DND-41 (cell line): ENCODE measurements at regions not wholly inside any gene's neighbourhood (a gene's known extent, or its start where the extent isn't known, plus 50 kb on each side); places are given as distances from the start of the nearest gene placed in this dataset.

Experiments used
- ATAC-seq: fragments of 200-7000 bp; cut with Tn5 transposase; 3 replicates; pipeline ENCODE4 v1.9.1; 2021; ENCODE audit warnings: low read depth; ENCODE audit not compliant: insufficient read depth
- DNase-seq: peaks from one replicate; pipeline ENCODE4 v3.0.0-alpha.2; 2020
- H2AFZ ChIP-seq: 2 replicates; pipeline ENCODE4 v1.6.0; 2012; ENCODE audit warnings: low read depth, low read length
- H3K27ac ChIP-seq: 2 replicates; pipeline ENCODE4 v1.5.1; 2012; ENCODE audit warnings: low read length, inconsistent platforms
- H3K27me3 ChIP-seq: fragments of 200-600 bp; sonication (generic); 2 replicates; pipeline ENCODE4 v1.6.0; 2012; ENCODE audit warnings: low read length, mild to moderate bottlenecking, inconsistent platforms; ENCODE audit not compliant: insufficient read depth, poor library complexity
- H3K36me3 ChIP-seq: 2 replicates; pipeline ENCODE4 v1.5.1; 2012; ENCODE audit warnings: low read length, inconsistent platforms; ENCODE audit not compliant: insufficient read depth
- H3K4me1 ChIP-seq: 2 replicates; pipeline ENCODE4 v1.5.1; 2012; ENCODE audit warnings: mild to moderate bottlenecking, low read length; ENCODE audit not compliant: insufficient read depth
- H3K4me2 ChIP-seq: 2 replicates; pipeline ENCODE4 v1.6.0; 2012; ENCODE audit warnings: mild to moderate bottlenecking, moderate library complexity, low read length, inconsistent platforms; ENCODE audit not compliant: insufficient read depth
- H3K4me3 ChIP-seq, 2 experiments: fragments of 200-600 bp in 1 of 2; shearing (Covaris generic) in 1 of 2; 2 replicates each; pipeline ENCODE4 v1.5.1; 2012 to 2016; ENCODE audit warnings: inconsistent platforms in 2 of 2, low read length in 2 of 2, mild to moderate bottlenecking in 2 of 2, low read depth in 1 of 2, moderate library complexity in 1 of 2
- H3K79me2 ChIP-seq: 2 replicates; pipeline ENCODE4 v1.6.0; 2012; ENCODE audit warnings: low read length, inconsistent platforms; ENCODE audit not compliant: insufficient read depth
- H3K9ac ChIP-seq: 2 replicates; pipeline ENCODE4 v1.6.0; 2012; ENCODE audit warnings: low read depth, mild to moderate bottlenecking, inconsistent platforms, low read length, moderate library complexity
- H3K9me3 ChIP-seq: 2 replicates; pipeline ENCODE4 v1.5.1; 2012; ENCODE audit warnings: low read length, moderate library complexity, mild to moderate bottlenecking, inconsistent platforms; ENCODE audit not compliant: insufficient read depth, severe bottlenecking
- H4K20me1 ChIP-seq: 2 replicates; pipeline ENCODE4 v1.6.0; 2012; ENCODE audit warnings: low read length; ENCODE audit not compliant: insufficient read depth
- CTCF ChIP-seq: IDR thresholded peaks from 2 replicates; pipeline ENCODE4 v1.5.1; 2012; ENCODE audit warnings: borderline replicate concordance, low read length, moderate library complexity, mild to moderate bottlenecking; ENCODE audit not compliant: poor library complexity, severe bottlenecking; ENCODE audit errors: extremely low read depth
- EZH2 ChIP-seq: IDR thresholded peaks from 3 replicates; pipeline ENCODE4 v1.6.1; 2012; ENCODE audit warnings: borderline replicate concordance, low read depth, mild to moderate bottlenecking, moderate library complexity, low read length, inconsistent platforms; ENCODE audit not compliant: severe bottlenecking

- DNase-seq (no peak), ATAC-seq (no peak)
- Histone ChIP-seq H3K4me1 (no peaks in the 10 kb centered on the region), H3K9me3 (no peaks in the 10 kb centered on the region), H3K27ac (no peak overlapping the region), H3K4me3 (no peak overlapping the region), H3K27me3 (no peaks in the 10 kb centered on the region), H3K79me2 (no peaks in the 10 kb centered on the region), H4K20me1 (no peaks in the 10 kb centered on the region), H3K36me3 (no peaks in the 10 kb centered on the region), H2AFZ (no peak overlapping the region), H3K9ac (no peak overlapping the region), H3K4me2 (no peak overlapping the region)
- no peak for TF ChIP-seq CTCF
- TF ChIP-seq EZH2 = no peak
Observed at GRCh38 chr12:87469295-87469694, 559.9 kb downstream of the C12orf50 start.

GRCh38 chr12:87467936-87468335 lies 561.3 kb downstream of the C12orf50 start:
- H3K4me1 ChIP-seq = no peaks in the 10 kb centered on the region
- no peaks in the 10 kb centered on the region for H4K20me1 ChIP-seq
- no peak for ATAC-seq
- no peak overlapping the region for H3K9ac ChIP-seq
- TF ChIP-seq CTCF = no peak
- H3K27me3 ChIP-seq = no peaks in the 10 kb centered on the region
- no peak overlapping the region for H2AFZ ChIP-seq
- H3K27ac ChIP-seq = no peak overlapping the region
- H3K9me3 ChIP-seq = no peaks in the 10 kb centered on the region
- H3K79me2 ChIP-seq = no peaks in the 10 kb centered on the region
- no peaks in the 10 kb centered on the region for H3K36me3 ChIP-seq
- H3K4me2 ChIP-seq = no peak overlapping the region
- no peak overlapping the region for H3K4me3 ChIP-seq
- no peak for DNase-seq

- ATAC-seq = no peak
- Histone ChIP-seq H3K4me2 (no peak overlapping the region), H3K9ac (no peak overlapping the region), H3K27me3 (no peaks in the 10 kb centered on the region), H3K4me1 (no peaks in the 10 kb centered on the region), H2AFZ (no peak overlapping the region), H3K4me3 (no peak overlapping the region), H3K9me3 (no peaks in the 10 kb centered on the region), H3K36me3 (no peaks in the 10 kb centered on the region), H3K79me2 (no peaks in the 10 kb centered on the region), H4K20me1 (no peaks in the 10 kb centered on the region), H3K27ac (no peak overlapping the region)
- TF ChIP-seq CTCF (no peak), EZH2 (no peak)
- no peak for DNase-seq
Observed at GRCh38 chr12:87464565-87464964, 564.6 kb downstream of the C12orf50 start.

- no peak for TF ChIP-seq EZH2
- no peak for TF ChIP-seq CTCF
- Histone ChIP-seq H3K79me2 (no peaks in the 10 kb centered on the region), H3K9me3 (no peaks in the 10 kb centered on the region), H3K4me2 (no peak overlapping the region), H3K27me3 (no peaks in the 10 kb centered on the region), H3K4me1 (no peaks in the 10 kb centered on the region), H3K27ac (no peak overlapping the region), H3K9ac (no peak overlapping the region), H2AFZ (no peak overlapping the region), H4K20me1 (no peaks in the 10 kb centered on the region), H3K4me3 (no peak overlapping the region), H3K36me3 (no peaks in the 10 kb centered on the region)
- no peak for ATAC-seq
- no peak for DNase-seq
Observed at GRCh38 chr12:87444039-87444438, 585.2 kb downstream of the C12orf50 start.
